K562 (cell line): ENCODE measurements at regions not wholly inside any gene's neighbourhood (a gene's known extent, or its start where the extent isn't known, plus 50 kb on each side); places are given as distances from the start of the nearest gene placed in this dataset.
A peak's percentile ranks its signal among the peaks of the same experiment; 100 is the strongest.

ENCODE experiments used
- ATAC-seq: fragments of 200-7000 bp; cut with Tn5 transposase; 3 replicates; pipeline ENCODE4 v1.9.1; 2020; ENCODE audit warnings: moderate library complexity
- BruUV-seq: library from RNA; stranded (reverse); fragments of 400-500 nt; replicated peaks from 2 replicates; lab custom pipeline; 2021; lab: Mats Ljungman, UMichigan
- CTCF ChIA-PET: fragments of 300-600 bp; formaldehyde crosslinking; extraction: SDS; loops from one replicate; lab custom pipeline; 2021; ENCODE audit warnings: low intra/inter-chr PET ratio; lab: Yijun Ruan, JAX
- POLR2A ChIA-PET: fragments of 300-600, 350-650 bp; sonication (Branson Sonifier 250); formaldehyde crosslinking; extraction: SDS; loops from one replicate; lab custom pipeline; 2021; ENCODE audit warnings: antibody characterized with exemption, inconsistent platforms; lab: Yijun Ruan, JAX
- DNase-seq, 4 experiments: peaks; one replicate each; pipeline versions ENCODE4 v3.0.0 to v3.0.0-alpha.2; 2011 to 2018; ENCODE audit warnings: low spot score in 3 of 4, mixed read lengths in 3 of 4; ENCODE audit errors: extremely low read depth in 1 of 4
- FAIRE-seq: peaks from 2 replicates; lab custom pipeline; 2011; peaks lifted over from hg19 to GRCh38; lab: Jason Lieb, UNC
- H2AFZ ChIP-seq: 2 replicates; pipeline ENCODE4 v1.6.0; 2011; ENCODE audit warnings: low read depth, low read length, control low read depth, inconsistent platforms
- H3K27ac ChIP-seq: fragments of 200-600 bp; 3 replicates; pipeline ENCODE4 v1.8.0; 2011; ENCODE audit warnings: low read depth, mild to moderate bottlenecking, control low read depth, inconsistent platforms, low read length, moderate library complexity, mixed read lengths; ENCODE audit errors: extremely low read depth
- H3K27me3 ChIP-seq, 2 experiments: fragments of 300-600 bp in 1 of 2; 2 replicates in 1 of 2; 3 replicates in 1 of 2; pipeline versions ENCODE4 v1.6.0 to v1.8.0; 2011; ENCODE audit warnings: inconsistent platforms in 2 of 2, low read length in 2 of 2, mild to moderate bottlenecking in 1 of 2, mixed read lengths in 1 of 2, moderate library complexity in 1 of 2; ENCODE audit not compliant: control insufficient read depth in 2 of 2, insufficient read depth in 2 of 2
- H3K36me3 ChIP-seq: fragments of 300-600 bp; 3 replicates; pipeline ENCODE4 v1.8.0; 2011; ENCODE audit warnings: mild to moderate bottlenecking, low read length, inconsistent platforms; ENCODE audit not compliant: control insufficient read depth, insufficient read depth
- H3K4me1 ChIP-seq, 2 experiments: fragments of 200-600 bp in 1 of 2; replicated peaks in 1 of 2; 2 replicates in 1 of 2; 3 replicates in 1 of 2; pipeline versions ENCODE4 v1.5.1 to v1.8.0; 2011; ENCODE audit warnings: inconsistent platforms in 2 of 2, low read length in 2 of 2, mild to moderate bottlenecking in 1 of 2, mixed read lengths in 1 of 2, moderate library complexity in 1 of 2; ENCODE audit not compliant: control insufficient read depth in 2 of 2, insufficient read depth in 2 of 2
- H3K4me2 ChIP-seq: 2 replicates; pipeline ENCODE4 v1.6.1; 2011; ENCODE audit warnings: low read length, control low read depth, inconsistent platforms, mixed read lengths; ENCODE audit not compliant: insufficient read depth
- H3K4me3 ChIP-seq: fragments of 200-600 bp; sonication (generic), shearing (Covaris generic); 2 replicates; pipeline ENCODE4 v1.5.1; 2016; ENCODE audit warnings: control low read depth, inconsistent platforms
- H3K79me2 ChIP-seq: fragments of 200-600 bp; 3 replicates; pipeline ENCODE4 v1.8.0; 2011; ENCODE audit warnings: low read length, inconsistent platforms; ENCODE audit not compliant: control insufficient read depth, insufficient read depth
- H3K9ac ChIP-seq, 2 experiments: 2 replicates each; pipeline versions ENCODE4 v1.6.0 to v1.6.1; 2011; ENCODE audit warnings: low read depth in 2 of 2, low read length in 2 of 2, control low read depth in 1 of 2, inconsistent platforms in 1 of 2, mild to moderate bottlenecking in 1 of 2, mixed read lengths in 1 of 2; ENCODE audit not compliant: insufficient read depth in 1 of 2
- H3K9me1 ChIP-seq: one replicate; pipeline ENCODE4 v1.6.0; 2011; ENCODE audit warnings: inconsistent platforms, mild to moderate bottlenecking, low read length, moderate library complexity; ENCODE audit not compliant: control insufficient read depth, insufficient read depth
- H3K9me3 ChIP-seq: replicated peaks from 2 replicates; pipeline ENCODE4 v1.5.1; 2011; ENCODE audit warnings: low read depth, low read length, inconsistent platforms; ENCODE audit not compliant: control insufficient read depth, insufficient read depth
- H4K20me1 ChIP-seq: replicated peaks from 2 replicates; pipeline ENCODE4 v1.6.1; 2011; ENCODE audit warnings: low read length, inconsistent platforms, mixed read lengths; ENCODE audit not compliant: control insufficient read depth, insufficient read depth
- ARID1B ChIP-seq: fragments of 450-650 bp; IDR thresholded peaks from 2 replicates; pipeline ENCODE4 v1.6.1; 2016; ENCODE audit warnings: antibody characterized with exemption, mild to moderate bottlenecking, inconsistent platforms
- CBX3 ChIP-seq, 2 experiments: IDR thresholded peaks; 1 replicate in 1 of 2; 2 replicates in 1 of 2; pipeline ENCODE4 v1.6.1; 2012; ENCODE audit warnings: inconsistent platforms in 2 of 2, low read length in 2 of 2, borderline replicate concordance in 1 of 2, control low read depth in 1 of 2
- E4F1 ChIP-seq: fragments of 250-450 bp; sonication (Bioruptor Pico); IDR thresholded peaks from 2 replicates; pipeline ENCODE4 v1.5.0; 2021; ENCODE audit warnings: mild to moderate bottlenecking, borderline replicate concordance
- FOXA3 ChIP-seq, 2 experiments: fragments of 450-650 bp in 1 of 2; sonication (generic) in 1 of 2; formaldehyde crosslinking; IDR thresholded peaks in 1 of 2; conservative IDR thresholded peaks in 1 of 2; 2 replicates each; pipeline versions ENCODE4 v1.4.0 to v1.8.0; 2020 to 2022; ENCODE audit warnings: mild to moderate bottlenecking in 2 of 2, missing genetic modification reagents in 1 of 2
- HNRNPK ChIP-seq: fragments of 200-400 bp; formaldehyde crosslinking; IDR thresholded peaks from one replicate; pipeline ENCODE4 v1.6.1; 2018; ENCODE audit warnings: mild to moderate bottlenecking, low read depth, low read length; ENCODE audit not compliant: poor library complexity, severe bottlenecking
- HOXB6 ChIP-seq: fragments of 250-450 bp; sonication (Bioruptor Pico); IDR thresholded peaks from 2 replicates; pipeline ENCODE4 v1.5.1; 2022; ENCODE audit warnings: mild to moderate bottlenecking, borderline replicate concordance
- PCBP1 ChIP-seq: fragments of 200-400 bp; formaldehyde crosslinking; IDR thresholded peaks from 2 replicates; pipeline ENCODE4 v1.6.1; 2018; ENCODE audit warnings: mild to moderate bottlenecking, low read depth, low read length; ENCODE audit not compliant: poor library complexity, severe bottlenecking
- RBM14 ChIP-seq: fragments of 200-400 bp; formaldehyde crosslinking; IDR thresholded peaks from 2 replicates; pipeline ENCODE4 v1.6.1; 2018; ENCODE audit warnings: low read depth, mild to moderate bottlenecking, low read length, moderate library complexity, borderline replicate concordance; ENCODE audit not compliant: insufficient read depth
- RBM22 ChIP-seq: fragments of 200-400 bp; formaldehyde crosslinking; IDR thresholded peaks from 2 replicates; pipeline ENCODE4 v1.6.1; 2018; ENCODE audit warnings: low read length, low read depth; ENCODE audit not compliant: poor library complexity, severe bottlenecking
- RHOXF2B ChIP-seq: fragments of 250-450 bp; sonication (Bioruptor Pico); conservative IDR thresholded peaks from 2 replicates; pipeline ENCODE4 v1.5.1; 2021
- ZHX1 ChIP-seq: fragments of 150-350 bp; conservative IDR thresholded peaks from 2 replicates; pipeline ENCODE4 v1.6.1; 2014; ENCODE audit warnings: low read length
- ZNF668 ChIP-seq: fragments of 250-450 bp; sonication (Bioruptor Pico); IDR thresholded peaks from 2 replicates; pipeline ENCODE4 v1.8.0; 2022; ENCODE audit warnings: mild to moderate bottlenecking, inconsistent platforms
- WGBS: fragments of 100-300 bp; shearing (Covaris generic); methylation state at CpG from one replicate; pipeline ENCODE4 v1.1.6; 2016; ENCODE audit warnings: low coverage, mixed read lengths; ENCODE audit not compliant: insufficient coverage; ENCODE audit errors: missing lambda C conversion rate; 5-methylcytosine and 5-hydroxymethylcytosine counted together
- in situ Hi-C: fragments of 300-500 bp; cut with MboI; formaldehyde crosslinking; loops from 4 replicates; pipeline ENCODE4 v1.15.0; 2018; ENCODE audit warnings: inconsistent platforms, mixed read lengths
- intact Hi-C: fragments of 100-400 bp; cut with micrococcal nuclease; formaldehyde crosslinking; loops from 2 replicates; pipeline ENCODE4 v1.14.2; 2022
- TF ChIP-seq, protein P1 (sequence below): fragments of 200-800 bp; sonication (Bioruptor generic); IDR thresholded peaks from 2 replicates; pipeline ENCODE4 v1.6.1; 2017; ENCODE audit warnings: missing genetic modification characterization, missing compliant biosample characterization

GRCh38 chr6:137550535-137550934 lies 56.3 kb upstream of the OLIG3 start (continued):
- no peak for TF ChIP-seq E4F1 (CRISPR knock-in tag)
- no peak for TF ChIP-seq HOXB6 (CRISPR knock-in tag)
- TF ChIP-seq RBM14, result no peak
- no peak for TF ChIP-seq RHOXF2B (CRISPR knock-in tag)
- no peak for TF ChIP-seq CBX3 (IDR thresholded peaks at IDR 0.05; ENCODE audit: borderline replicate concordance in 1 of 2, low read length in 2 of 2)
- no peak for TF ChIP-seq ZNF668 (CRISPR knock-in tag)

- H3K4me3 ChIP-seq, result no peak overlapping the region
- no peak overlapping the region for H3K4me2 ChIP-seq
- ChIA-PET CTCF (no interaction called here), POLR2A (no interaction called here)
- H2AFZ ChIP-seq, result no peak overlapping the region
- no peaks in the 10 kb centered on the region for H3K4me1 ChIP-seq
- intact Hi-C loops (no loop called here), in situ Hi-C loops (no loop called here)
- no peak overlapping the region for H3K27ac ChIP-seq
- H4K20me1 ChIP-seq, result no peaks in the 10 kb centered on the region; the same call in 1 of the 2 replicates
- H3K79me2 ChIP-seq, result no peaks in the 10 kb centered on the region
- FAIRE-seq (no peak), ATAC-seq (no peak), DNase-seq (no peak)
- H3K9ac ChIP-seq, result no peak overlapping the region
- peak; percentile 45 for TF ChIP-seq HNRNPK
- no peak for TF ChIP-seq RBM22
- no peak for TF ChIP-seq PCBP1
- TF ChIP-seq ZHX1, result no peak
- 0 out of 2 replicates have a peak, but pooled peaks have one; percentile 10 for TF ChIP-seq ARID1B
- TF ChIP-seq FOXA3 (CRISPR knock-in tag; conservative IDR thresholded peaks at IDR 0.05 in 1 of 2, IDR thresholded peaks at IDR 0.05 in 1 of 2), result peak in 1 of 2 experiments; percentile 71; a peak in 2 of 4 replicates
- TF ChIP-seq, protein P1, sequence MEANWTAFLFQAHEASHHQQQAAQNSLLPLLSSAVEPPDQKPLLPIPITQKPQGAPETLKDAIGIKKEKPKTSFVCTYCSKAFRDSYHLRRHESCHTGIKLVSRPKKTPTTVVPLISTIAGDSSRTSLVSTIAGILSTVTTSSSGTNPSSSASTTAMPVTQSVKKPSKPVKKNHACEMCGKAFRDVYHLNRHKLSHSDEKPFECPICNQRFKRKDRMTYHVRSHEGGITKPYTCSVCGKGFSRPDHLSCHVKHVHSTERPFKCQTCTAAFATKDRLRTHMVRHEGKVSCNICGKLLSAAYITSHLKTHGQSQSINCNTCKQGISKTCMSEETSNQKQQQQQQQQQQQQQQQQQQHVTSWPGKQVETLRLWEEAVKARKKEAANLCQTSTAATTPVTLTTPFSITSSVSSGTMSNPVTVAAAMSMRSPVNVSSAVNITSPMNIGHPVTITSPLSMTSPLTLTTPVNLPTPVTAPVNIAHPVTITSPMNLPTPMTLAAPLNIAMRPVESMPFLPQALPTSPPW (CRISPR knock-in tag), result peak; percentile 52; the same call in 1 of the 2 replicates
- no peaks in the 10 kb centered on the region for H3K9me3 ChIP-seq
- H3K9me1 ChIP-seq, result no peaks in the 10 kb centered on the region
- H3K27me3 ChIP-seq, result no peaks in the 10 kb centered on the region; a peak in 1 of 5 replicates
- no peaks in the 10 kb centered on the region for H3K36me3 ChIP-seq
- WGBS, result 0% methylated on average over 1 of the region's 1 CpG
- BruUV-seq, result no TSS peak
Observed at GRCh38 chr6:137552146-137552545, 58.0 kb upstream of the OLIG3 start.
